ENCODE measurements at regions not wholly inside any gene's neighbourhood (a gene's known extent, or its start where the extent isn't known, plus 50 kb on each side); places are given as distances from the start of the nearest gene placed in this dataset.

DNA sequence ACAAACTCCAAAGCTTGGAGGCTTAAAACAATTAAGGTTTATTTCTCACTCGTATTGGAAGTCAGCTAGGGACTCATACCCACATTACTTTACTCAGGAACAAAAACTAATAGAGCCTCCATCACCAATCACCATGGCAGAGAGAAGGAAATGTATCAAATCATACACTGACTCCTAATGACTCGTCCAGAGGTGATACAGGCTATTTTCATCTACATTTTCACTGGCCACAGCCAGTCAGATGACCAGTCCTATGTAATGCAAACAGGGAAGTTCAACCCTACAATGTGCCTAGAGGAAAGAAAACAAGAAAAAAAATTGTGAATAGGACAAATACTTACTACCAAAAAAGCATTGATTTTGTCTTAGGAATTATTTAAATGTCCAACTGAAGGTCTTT is 110.3 kb downstream of the SEC16B start:
- Histone ChIP-seq H3K9ac (ENCODE audit: low read depth, low read length) (no peak overlapping the region), H3K4me1 (ENCODE audit: control insufficient read depth, insufficient read depth, low read length) (peaks cover 3% of the 10 kb centered on the region; the same call in 1 of the 2 replicates), H2AK9ac (replicated peaks; ENCODE audit: low read depth, low read length, poor library complexity) (no peak overlapping the region), H3K56ac (ENCODE audit: extremely low read depth, insufficient read depth, low read length) (no peak overlapping the region), H4K5ac (ENCODE audit: low read depth, low read length) (no peak overlapping the region), H3K27ac (ENCODE audit: insufficient read depth, low read length) (no peak overlapping the region), H3K79me1 (ENCODE audit: low read depth in 1 of 2, low read length in 2 of 2) (no peaks in the 10 kb centered on the region), H2BK20ac (ENCODE audit: low read depth, low read length) (no peak overlapping the region), H2BK120ac (ENCODE audit: low read depth, low read length) (no peak overlapping the region), H3K4me3 (ENCODE audit: insufficient read depth, low read depth, low read length) (no peak overlapping the region), H3K14ac (replicated peaks; ENCODE audit: low read depth, low read length) (no peak overlapping the region), H3K27me3 (ENCODE audit: control insufficient read depth, insufficient read depth, low read length) (no peaks in the 10 kb centered on the region), H2BK5ac (ENCODE audit: low read depth, low read length, poor library complexity, severe bottlenecking) (no peak overlapping the region), H3K9me3 (ENCODE audit: control insufficient read depth, insufficient read depth, low read length) (no peaks in the 10 kb centered on the region), H3K23ac (ENCODE audit: low read depth, low read length) (no peak overlapping the region), H3K9me1 (ENCODE audit: insufficient read depth, low read length) (no peaks in the 10 kb centered on the region), H4K91ac (ENCODE audit: insufficient read depth, low read depth, low read length) (no peak overlapping the region), H4K8ac (ENCODE audit: low read depth in 2 of 2, low read length in 2 of 2) (no peak overlapping the region), H2AFZ (replicated peaks; ENCODE audit: low read length, poor library complexity) (no peak overlapping the region), H4K20me1 (ENCODE audit: insufficient read depth, low read length) (no peaks in the 10 kb centered on the region), H3K18ac (ENCODE audit: low read depth, low read length) (no peak overlapping the region), H3K36me3 (ENCODE audit: control insufficient read depth, insufficient read depth, low read length) (no peaks in the 10 kb centered on the region), H3K4ac (ENCODE audit: low read depth, low read length) (no peak overlapping the region), H2AK5ac (ENCODE audit: low read depth, low read length) (no peak overlapping the region), H3K4me2 (ENCODE audit: low read depth, low read length) (no peak overlapping the region), H2BK15ac (ENCODE audit: low read depth, low read length) (no peak overlapping the region)
- ChIA-PET POLR2A (ENCODE audit: unreplicated experiment) (no interaction called here), CTCF (no interaction called here)
- no peak for TF ChIP-seq MAZ (IDR thresholded peaks at IDR 0.05; ENCODE audit: borderline replicate concordance, low read depth, low read length)
- no CpG with 5 or more reads among the region's 2 CpGs for WGBS, 2 experiments (ENCODE audit: extremely low coverage in 2 of 2, insufficient read length in 1 of 2)
- DNase-seq = no peak
- intact Hi-C loops (cut with micrococcal nuclease) = no loop called here
- no peak for ATAC-seq (ENCODE audit: low read depth)
- in situ Hi-C loops (cut with MboI; ENCODE audit: low sequenced_read_pairs) = no loop called here
- dilution Hi-C loops (cut with HindIII; ENCODE audit: low sequenced_read_pairs, unreplicated experiment) = no loop called here
- no TSS peak for BruUV-seq (replicated peaks)
